ENCODE measurements at regions not wholly inside any gene's neighbourhood (a gene's known extent, or its start where the extent isn't known, plus 50 kb on each side); places are given as distances from the start of the nearest gene placed in this dataset.

DNA sequence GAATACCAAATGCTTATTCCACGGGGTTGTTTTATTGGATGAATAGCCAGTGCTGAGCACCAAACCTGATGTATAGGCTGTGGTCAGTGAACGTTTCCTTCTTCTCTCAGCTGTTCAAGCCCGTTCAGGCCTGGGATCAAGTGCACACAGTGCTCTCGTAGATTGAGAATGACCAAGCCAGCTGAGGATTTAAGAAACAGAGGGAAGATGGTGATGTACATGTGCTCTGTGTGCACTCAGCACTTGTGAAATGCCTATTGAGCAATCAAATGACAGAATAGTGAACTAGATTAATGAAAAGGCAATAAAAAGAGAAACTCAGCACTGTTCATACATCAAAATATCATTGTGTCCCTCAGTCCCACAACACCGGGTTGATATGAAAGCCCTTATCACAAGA lies 302.5 kb downstream of the BMPER start:
- in situ Hi-C loops (cut with MboI; ENCODE audit: low sequenced_read_pairs, unreplicated experiment): no loop called here
- TF ChIP-seq, protein P1, sequence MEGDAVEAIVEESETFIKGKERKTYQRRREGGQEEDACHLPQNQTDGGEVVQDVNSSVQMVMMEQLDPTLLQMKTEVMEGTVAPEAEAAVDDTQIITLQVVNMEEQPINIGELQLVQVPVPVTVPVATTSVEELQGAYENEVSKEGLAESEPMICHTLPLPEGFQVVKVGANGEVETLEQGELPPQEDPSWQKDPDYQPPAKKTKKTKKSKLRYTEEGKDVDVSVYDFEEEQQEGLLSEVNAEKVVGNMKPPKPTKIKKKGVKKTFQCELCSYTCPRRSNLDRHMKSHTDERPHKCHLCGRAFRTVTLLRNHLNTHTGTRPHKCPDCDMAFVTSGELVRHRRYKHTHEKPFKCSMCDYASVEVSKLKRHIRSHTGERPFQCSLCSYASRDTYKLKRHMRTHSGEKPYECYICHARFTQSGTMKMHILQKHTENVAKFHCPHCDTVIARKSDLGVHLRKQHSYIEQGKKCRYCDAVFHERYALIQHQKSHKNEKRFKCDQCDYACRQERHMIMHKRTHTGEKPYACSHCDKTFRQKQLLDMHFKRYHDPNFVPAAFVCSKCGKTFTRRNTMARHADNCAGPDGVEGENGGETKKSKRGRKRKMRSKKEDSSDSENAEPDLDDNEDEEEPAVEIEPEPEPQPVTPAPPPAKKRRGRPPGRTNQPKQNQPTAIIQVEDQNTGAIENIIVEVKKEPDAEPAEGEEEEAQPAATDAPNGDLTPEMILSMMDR (IDR thresholded peaks at IDR 0.05; ENCODE audit: borderline replicate concordance, control extremely low read depth, extremely low read depth, insufficient read depth, missing control alignments): no peak
- no peak for DNase-seq (ENCODE audit: low spot score)

DNA sequence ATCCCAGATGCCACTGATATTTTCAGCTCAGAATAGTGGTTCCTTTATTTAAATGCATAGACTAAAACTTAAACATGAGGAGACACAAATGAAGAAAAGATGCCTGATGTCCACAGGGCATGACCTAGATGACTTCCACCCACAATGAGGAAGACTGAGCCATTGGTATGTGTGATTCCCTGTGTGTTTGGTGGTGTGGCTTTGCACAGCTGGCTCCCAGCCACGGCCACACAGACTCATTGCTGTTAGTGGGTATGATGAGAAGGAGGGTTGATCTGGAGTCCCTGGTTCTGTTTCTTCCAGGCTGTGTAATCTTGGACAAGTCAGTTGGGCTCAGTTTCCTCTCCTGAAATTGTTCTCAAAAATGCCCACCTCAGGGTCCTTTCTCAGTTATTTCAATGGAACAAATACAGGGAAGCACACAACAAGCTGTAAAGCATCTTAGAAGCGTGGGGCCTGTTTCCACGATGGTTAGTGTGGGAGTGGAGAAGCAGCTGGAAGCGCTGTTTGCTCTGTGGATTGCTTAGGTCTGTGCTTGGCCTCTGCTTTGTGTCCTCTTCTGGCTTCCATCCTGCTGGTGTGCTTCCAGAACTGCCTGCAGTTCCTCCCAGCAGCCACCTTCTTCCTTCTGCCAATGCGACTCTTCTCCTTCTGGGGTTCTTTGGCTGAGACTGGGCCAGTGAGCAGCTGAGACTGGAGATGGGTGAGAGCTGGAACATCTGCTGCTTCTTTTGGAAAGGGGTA lies 303.7 kb downstream of the BMPER start:
- in situ Hi-C loops (cut with MboI; ENCODE audit: low sequenced_read_pairs, unreplicated experiment): no loop called here
- TF ChIP-seq, protein P1 (IDR thresholded peaks at IDR 0.05; ENCODE audit: borderline replicate concordance, control extremely low read depth, extremely low read depth, insufficient read depth, missing control alignments): no peak
- DNase-seq (ENCODE audit: low spot score): no peak

DNA sequence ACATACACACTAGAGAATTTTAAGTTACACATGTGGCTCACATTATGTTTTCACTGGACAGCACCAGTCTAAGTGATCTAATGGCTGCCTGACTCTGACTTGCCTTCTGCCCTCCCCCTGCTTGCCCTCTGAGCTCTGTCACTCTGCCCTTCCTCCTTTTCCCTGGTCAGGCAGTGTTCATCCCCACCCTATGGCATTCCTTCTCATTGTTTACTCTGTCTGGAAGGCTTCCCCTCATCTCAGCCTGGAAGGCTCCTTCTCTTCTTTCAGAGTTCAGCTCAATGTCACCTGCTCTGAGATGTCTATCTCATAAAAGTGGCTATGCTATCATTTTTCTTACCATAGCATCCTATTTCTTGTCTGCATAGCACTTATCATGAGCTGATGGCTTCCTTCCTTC lies 305.7 kb downstream of the BMPER start:
- TF ChIP-seq, protein P1 (IDR thresholded peaks at IDR 0.05; ENCODE audit: borderline replicate concordance, control extremely low read depth, extremely low read depth, insufficient read depth, missing control alignments): no peak
- in situ Hi-C loops (cut with MboI; ENCODE audit: low sequenced_read_pairs, unreplicated experiment): no loop called here
- no peak for DNase-seq (ENCODE audit: low spot score)

DNA sequence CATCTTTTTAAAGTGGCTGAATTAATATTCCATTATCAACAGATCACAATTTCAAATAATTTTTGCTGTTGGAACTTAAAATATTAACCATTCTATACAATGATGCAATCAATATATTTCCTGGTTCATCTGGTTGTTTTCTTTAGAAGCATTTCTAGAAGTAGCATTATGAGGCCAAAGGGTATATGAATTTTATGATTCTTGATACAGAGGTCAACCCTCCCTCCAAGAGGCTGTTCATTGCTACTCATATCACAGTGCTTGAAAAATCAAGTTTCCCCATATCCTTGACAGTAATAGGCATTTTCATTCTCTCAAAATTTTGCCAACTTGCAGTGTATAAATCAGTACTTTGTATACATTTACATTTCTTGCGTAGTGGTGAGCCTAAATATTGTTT lies 312.6 kb downstream of the BMPER start:
- no peak for DNase-seq (ENCODE audit: low spot score)
- in situ Hi-C loops (cut with MboI; ENCODE audit: low sequenced_read_pairs, unreplicated experiment): no loop called here
- TF ChIP-seq, protein P1 (IDR thresholded peaks at IDR 0.05; ENCODE audit: borderline replicate concordance, control extremely low read depth, extremely low read depth, insufficient read depth, missing control alignments): no peak

DNA sequence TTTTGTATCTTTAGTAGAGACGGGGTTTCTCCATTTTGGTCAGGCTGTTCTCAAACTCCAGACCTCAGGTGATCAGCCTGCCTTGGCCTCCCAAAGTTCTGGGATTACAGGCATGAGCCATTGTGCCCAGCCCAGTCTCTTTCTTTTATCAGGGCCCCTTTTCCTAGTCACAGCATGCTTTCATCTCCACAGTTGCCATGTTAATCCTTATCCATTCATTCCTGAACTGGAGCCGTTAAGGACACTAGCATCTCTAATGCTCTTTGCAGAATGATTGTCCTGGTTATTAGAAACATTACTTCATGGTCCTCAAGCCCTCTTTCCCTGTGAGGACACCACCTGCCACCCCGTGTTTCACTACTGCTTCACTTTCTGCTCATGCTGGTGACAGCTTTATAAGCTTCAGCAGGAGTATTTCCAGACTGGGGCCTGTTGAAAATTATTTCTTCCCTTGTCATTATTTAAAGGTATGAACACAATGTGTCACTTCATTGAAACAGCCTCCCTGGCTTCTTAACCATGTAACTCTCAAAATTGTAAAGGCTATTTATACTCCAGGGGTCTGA lies 313.9 kb downstream of the BMPER start:
- in situ Hi-C loops (cut with MboI; ENCODE audit: low sequenced_read_pairs, unreplicated experiment): no loop called here
- DNase-seq (ENCODE audit: low spot score): no peak
- TF ChIP-seq, protein P1 (IDR thresholded peaks at IDR 0.05; ENCODE audit: borderline replicate concordance, control extremely low read depth, extremely low read depth, insufficient read depth, missing control alignments): no peak

DNA sequence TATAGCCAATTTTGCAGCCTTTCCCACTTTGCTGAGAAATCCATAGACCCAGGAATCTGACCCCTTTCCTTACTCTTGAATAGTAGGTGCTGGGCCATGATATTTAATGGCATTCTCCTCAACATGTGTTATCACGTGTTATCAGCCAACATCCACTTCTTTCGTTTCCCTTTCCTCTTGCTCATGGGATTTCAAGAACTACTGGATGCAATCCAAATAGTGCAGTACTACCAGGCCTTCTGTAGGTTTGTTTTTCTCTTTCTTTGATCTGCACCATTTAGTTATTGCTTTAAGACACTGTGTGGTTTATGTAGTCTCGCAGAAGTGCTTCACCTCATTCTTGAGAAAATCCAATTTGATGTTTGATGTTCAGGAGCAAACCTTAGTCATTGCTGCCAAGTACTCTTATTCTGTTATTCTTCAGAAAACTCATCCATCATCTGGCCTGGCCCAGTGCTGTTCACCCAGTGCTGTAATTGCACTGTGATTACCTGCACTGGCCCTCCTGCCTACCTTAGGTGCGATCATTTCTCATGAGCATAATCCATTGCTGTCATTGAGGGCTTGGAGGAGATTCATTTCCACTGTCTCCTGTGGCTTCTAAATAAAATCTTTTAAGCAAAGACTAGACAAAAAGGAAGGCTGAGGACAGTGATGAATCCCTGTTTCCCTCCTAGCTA lies 315.3 kb downstream of the BMPER start:
- in situ Hi-C loops (cut with MboI; ENCODE audit: low sequenced_read_pairs, unreplicated experiment): no loop called here
- TF ChIP-seq, protein P1 (IDR thresholded peaks at IDR 0.05; ENCODE audit: borderline replicate concordance, control extremely low read depth, extremely low read depth, insufficient read depth, missing control alignments): no peak

More for the DNA sequence above, 315.3 kb downstream of the BMPER start:
- DNase-seq (ENCODE audit: low spot score): no peak
